H9 (cell line): ENCODE measurements at regions not wholly inside any gene's neighbourhood (a gene's known extent, or its start where the extent isn't known, plus 50 kb on each side); places are given as distances from the start of the nearest gene placed in this dataset.

Experiments used
- DNase-seq: peaks from one replicate; pipeline ENCODE4 v3.0.0-alpha.2; 2017
- H2AFZ ChIP-seq: one replicate; pipeline ENCODE4 v1.6.1; 2013; ENCODE audit warnings: mild to moderate bottlenecking, low read length, control low read depth, moderate library complexity
- H2AK5ac ChIP-seq: 2 replicates; pipeline ENCODE4 v1.6.1; 2013; ENCODE audit warnings: low read length, control low read depth, mixed read lengths; ENCODE audit not compliant: insufficient read length
- H2BK120ac ChIP-seq: one replicate; pipeline ENCODE4 v1.6.1; 2013; ENCODE audit warnings: low read depth, mild to moderate bottlenecking, low read length, control low read depth, inconsistent platforms; ENCODE audit not compliant: poor library complexity, severe bottlenecking
- H2BK12ac ChIP-seq: 2 replicates; pipeline ENCODE4 v1.6.1; 2013; ENCODE audit warnings: low read length, control low read depth, mixed read lengths, low read depth; ENCODE audit not compliant: insufficient read length
- H2BK15ac ChIP-seq: 2 replicates; pipeline ENCODE4 v1.6.1; 2013; ENCODE audit warnings: low read depth, low read length, control low read depth
- H2BK20ac ChIP-seq: one replicate; pipeline ENCODE4 v1.6.1; 2013; ENCODE audit warnings: low read depth, mild to moderate bottlenecking, low read length, control low read depth, inconsistent platforms; ENCODE audit not compliant: poor library complexity, severe bottlenecking
- H2BK5ac ChIP-seq: 2 replicates; pipeline ENCODE4 v1.6.1; 2013; ENCODE audit warnings: low read length, control low read depth, mixed read lengths; ENCODE audit not compliant: insufficient read length
- H3K14ac ChIP-seq: 2 replicates; pipeline ENCODE4 v1.6.1; 2013; ENCODE audit warnings: low read length, control low read depth; ENCODE audit not compliant: insufficient read depth
- H3K18ac ChIP-seq: 2 replicates; pipeline ENCODE4 v1.6.1; 2013; ENCODE audit warnings: low read depth, mild to moderate bottlenecking, mixed read lengths, low read length, control low read depth; ENCODE audit not compliant: insufficient read length
- H3K23ac ChIP-seq: 2 replicates; pipeline ENCODE4 v1.6.1; 2013; ENCODE audit warnings: low read length, control low read depth, mixed read lengths, low read depth; ENCODE audit not compliant: insufficient read length
- H3K23me2 ChIP-seq: 2 replicates; pipeline ENCODE4 v1.6.1; 2013; ENCODE audit warnings: low read depth, mild to moderate bottlenecking, mixed read lengths, low read length, control low read depth; ENCODE audit not compliant: insufficient read length, poor library complexity, severe bottlenecking
- H3K27ac ChIP-seq: 2 replicates; pipeline ENCODE4 v1.5.1; 2013; ENCODE audit warnings: low read length, control low read depth, mixed read lengths, low read depth; ENCODE audit not compliant: insufficient read length
- H3K27me3 ChIP-seq: 2 replicates; pipeline ENCODE4 v1.6.1; 2013; ENCODE audit warnings: low read length, control low read depth, inconsistent platforms; ENCODE audit not compliant: insufficient read depth
- H3K4ac ChIP-seq: 2 replicates; pipeline ENCODE4 v1.6.1; 2013; ENCODE audit warnings: low read depth, mild to moderate bottlenecking, control low read depth, inconsistent platforms, low read length, moderate library complexity
- H3K4me1 ChIP-seq: 2 replicates; pipeline ENCODE4 v1.6.1; 2013; ENCODE audit warnings: low read length, control low read depth, inconsistent platforms; ENCODE audit not compliant: insufficient read depth
- H3K4me2 ChIP-seq: 2 replicates; pipeline ENCODE4 v1.6.1; 2013; ENCODE audit warnings: low read length, control low read depth, mixed read lengths; ENCODE audit not compliant: insufficient read length, insufficient read depth
- H3K56ac ChIP-seq: 2 replicates; pipeline ENCODE4 v1.6.1; 2013; ENCODE audit warnings: low read depth, mild to moderate bottlenecking, mixed read lengths, low read length, control low read depth; ENCODE audit not compliant: insufficient read length
- H3K79me1 ChIP-seq: 2 replicates; pipeline ENCODE4 v1.6.1; 2013; ENCODE audit warnings: low read depth, mild to moderate bottlenecking, moderate library complexity, low read length, control low read depth, inconsistent platforms; ENCODE audit not compliant: insufficient read depth, poor library complexity, severe bottlenecking
- H3K79me2 ChIP-seq: 2 replicates; pipeline ENCODE4 v1.6.1; 2013; ENCODE audit warnings: low read length, control low read depth, inconsistent platforms; ENCODE audit not compliant: insufficient read depth
- H3K9ac ChIP-seq: 2 replicates; pipeline ENCODE4 v1.6.1; 2013; ENCODE audit warnings: low read length, control low read depth, mixed read lengths; ENCODE audit not compliant: insufficient read length; ENCODE audit errors: extremely low read depth
- H3K9me3 ChIP-seq: one replicate; pipeline ENCODE4 v1.6.1; 2013; ENCODE audit warnings: low read depth, low read length, inconsistent platforms; ENCODE audit not compliant: control insufficient read depth
- H3T11ph ChIP-seq: one replicate; pipeline ENCODE4 v1.6.1; 2013; ENCODE audit warnings: mild to moderate bottlenecking, low read length, control low read depth, inconsistent platforms
- H4K20me1 ChIP-seq: one replicate; pipeline ENCODE4 v1.6.1; 2013; ENCODE audit not compliant: control insufficient read depth, insufficient read length, insufficient read depth
- H4K5ac ChIP-seq: 2 replicates; pipeline ENCODE4 v1.6.1; 2013; ENCODE audit warnings: low read depth, mild to moderate bottlenecking, mixed read lengths, low read length, control low read depth; ENCODE audit not compliant: insufficient read length
- H4K8ac ChIP-seq: replicated peaks from 2 replicates; pipeline ENCODE4 v1.6.1; 2013; ENCODE audit warnings: low read length, control low read depth, mixed read lengths, low read depth; ENCODE audit not compliant: insufficient read length
- H4K91ac ChIP-seq: 2 replicates; pipeline ENCODE4 v1.6.1; 2013; ENCODE audit warnings: low read depth, mild to moderate bottlenecking, moderate library complexity, mixed read lengths, low read length, control low read depth; ENCODE audit not compliant: insufficient read length
- H3K27ac Mint-ChIP-seq, 3 experiments: 2 replicates in 2 of 3; 3 replicates in 1 of 3; pipeline ENCODE4 v1.8.0; 2020 to 2021; ENCODE audit warnings: mixed read lengths in 3 of 3, mild to moderate bottlenecking in 1 of 3, moderate library complexity in 1 of 3
- H3K27me3 Mint-ChIP-seq: 2 replicates; pipeline ENCODE4 v1.8.0; 2021; ENCODE audit warnings: low read depth, mild to moderate bottlenecking, moderate library complexity, mixed read lengths
- H3K36me3 Mint-ChIP-seq, 3 experiments: 2 replicates in 2 of 3; 3 replicates in 1 of 3; pipeline ENCODE4 v1.8.0; 2020 to 2021; ENCODE audit warnings: low read depth in 3 of 3, mixed read lengths in 3 of 3; ENCODE audit not compliant: insufficient read depth in 1 of 3
- H3K4me1 Mint-ChIP-seq, 2 experiments: 2 replicates each; pipeline ENCODE4 v1.8.0; 2020; ENCODE audit warnings: mixed read lengths in 2 of 2
- H3K4me3 Mint-ChIP-seq, 2 experiments: 2 replicates in 1 of 2; 3 replicates in 1 of 2; pipeline ENCODE4 v1.8.0; 2020 to 2021; ENCODE audit warnings: mild to moderate bottlenecking in 2 of 2, mixed read lengths in 2 of 2, moderate library complexity in 1 of 2
- H3K9me3 Mint-ChIP-seq, 2 experiments: 2 replicates in 1 of 2; 3 replicates in 1 of 2; pipeline ENCODE4 v1.8.0; 2020; ENCODE audit warnings: mild to moderate bottlenecking in 2 of 2, mixed read lengths in 2 of 2, moderate library complexity in 1 of 2
- CTCF ChIP-seq: fragments of 200-600 bp; sonication (generic); conservative IDR thresholded peaks from 3 replicates; pipeline ENCODE4 v1.8.0; 2021; ENCODE audit warnings: antibody characterized with exemption, mild to moderate bottlenecking

GRCh38 chr6:149217466-149217888 lies 100.0 kb upstream of the TAB2 start:
- no peaks in the 10 kb centered on the region for H3K23me2 ChIP-seq
- no peak overlapping the region; a peak in 1 of 5 replicates for H3K4me3 Mint-ChIP-seq
- no peak overlapping the region for H3T11ph ChIP-seq
- no peak overlapping the region for H4K5ac ChIP-seq
- H3K14ac ChIP-seq = no peak overlapping the region
- no peak overlapping the region for H3K18ac ChIP-seq
- H4K8ac ChIP-seq = no peak overlapping the region
- no peak overlapping the region for H3K9ac ChIP-seq
- H3K4me2 ChIP-seq = no peak overlapping the region
- no peak overlapping the region for H3K56ac ChIP-seq
- no peak overlapping the region for H3K4ac ChIP-seq
- H3K27ac ChIP-seq = no peak overlapping the region
- no peak for TF ChIP-seq CTCF
- H3K27me3 ChIP-seq = no peaks in the 10 kb centered on the region
- H3K27ac Mint-ChIP-seq = no peak overlapping the region
- H3K4me1 ChIP-seq = peaks cover 4% of the 10 kb centered on the region
- H2BK120ac ChIP-seq = no peak overlapping the region
- no peak overlapping the region for H3K23ac ChIP-seq
- H3K9me3 Mint-ChIP-seq = no peaks in the 10 kb centered on the region
- no peak overlapping the region for H2AK5ac ChIP-seq
- no peak overlapping the region for H2AFZ ChIP-seq
- H3K4me1 Mint-ChIP-seq = peaks cover 14 to 19% of the 10 kb centered on the region in 2 experiments
- no peaks in the 10 kb centered on the region for H3K36me3 Mint-ChIP-seq
- no peak overlapping the region for H2BK5ac ChIP-seq
- H3K79me1 ChIP-seq = no peaks in the 10 kb centered on the region
- no peak for DNase-seq
- H3K9me3 ChIP-seq = no peaks in the 10 kb centered on the region
- no peak overlapping the region for H2BK15ac ChIP-seq
- no peak overlapping the region for H2BK12ac ChIP-seq
- no peaks in the 10 kb centered on the region for H3K79me2 ChIP-seq
- H3K27me3 Mint-ChIP-seq = no peaks in the 10 kb centered on the region; the same call in 1 of the 2 replicates
- H4K20me1 ChIP-seq = no peaks in the 10 kb centered on the region
- H2BK20ac ChIP-seq = no peak overlapping the region
- no peak overlapping the region for H4K91ac ChIP-seq
